GM12801 (cell line): ENCODE measurements at regions not wholly inside any gene's neighbourhood (a gene's known extent, or its start where the extent isn't known, plus 50 kb on each side); places are given as distances from the start of the nearest gene placed in this dataset.

Experiments
- TF ChIP-seq, protein P1 (sequence below): IDR thresholded peaks from one replicate; pipeline ENCODE4 v1.5.1; 2011; ENCODE audit warnings: control low read depth; ENCODE audit not compliant: insufficient read length; ENCODE audit errors: extremely low read depth

DNA sequence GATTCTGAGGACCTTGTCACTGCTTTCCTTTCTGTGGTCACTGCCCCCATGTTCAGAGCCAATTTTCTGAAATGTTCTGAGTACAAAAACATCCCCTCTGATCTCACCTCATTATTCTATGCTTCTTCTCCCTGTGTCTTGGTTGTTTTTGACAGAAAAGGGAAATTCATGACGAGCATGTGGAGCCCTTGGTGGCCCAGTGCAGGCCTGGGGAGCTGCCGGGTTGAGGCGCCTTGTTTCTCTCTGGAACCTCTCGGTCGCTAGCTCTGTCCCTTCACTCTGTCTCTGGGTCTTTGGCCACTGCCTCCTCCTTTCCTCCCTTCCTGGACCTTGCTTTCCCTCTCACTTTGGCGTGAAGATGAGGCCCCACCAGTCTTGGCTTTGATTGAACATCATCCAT lies 63.0 kb upstream of the THY1 start:
- TF ChIP-seq, protein P1, sequence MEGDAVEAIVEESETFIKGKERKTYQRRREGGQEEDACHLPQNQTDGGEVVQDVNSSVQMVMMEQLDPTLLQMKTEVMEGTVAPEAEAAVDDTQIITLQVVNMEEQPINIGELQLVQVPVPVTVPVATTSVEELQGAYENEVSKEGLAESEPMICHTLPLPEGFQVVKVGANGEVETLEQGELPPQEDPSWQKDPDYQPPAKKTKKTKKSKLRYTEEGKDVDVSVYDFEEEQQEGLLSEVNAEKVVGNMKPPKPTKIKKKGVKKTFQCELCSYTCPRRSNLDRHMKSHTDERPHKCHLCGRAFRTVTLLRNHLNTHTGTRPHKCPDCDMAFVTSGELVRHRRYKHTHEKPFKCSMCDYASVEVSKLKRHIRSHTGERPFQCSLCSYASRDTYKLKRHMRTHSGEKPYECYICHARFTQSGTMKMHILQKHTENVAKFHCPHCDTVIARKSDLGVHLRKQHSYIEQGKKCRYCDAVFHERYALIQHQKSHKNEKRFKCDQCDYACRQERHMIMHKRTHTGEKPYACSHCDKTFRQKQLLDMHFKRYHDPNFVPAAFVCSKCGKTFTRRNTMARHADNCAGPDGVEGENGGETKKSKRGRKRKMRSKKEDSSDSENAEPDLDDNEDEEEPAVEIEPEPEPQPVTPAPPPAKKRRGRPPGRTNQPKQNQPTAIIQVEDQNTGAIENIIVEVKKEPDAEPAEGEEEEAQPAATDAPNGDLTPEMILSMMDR = no peak

GRCh38 chr11:119484741-119485605 lies 62.0 kb upstream of the THY1 start:
- TF ChIP-seq, protein P1 = no peak

- TF ChIP-seq, protein P1 = no peak
These were observed 61.0 kb upstream of the THY1 start for GRCh38 chr11:119483881-119484371.

- TF ChIP-seq, protein P1 = no peak
These were observed 60.4 kb upstream of the THY1 start for GRCh38 chr11:119483341-119483880.

DNA sequence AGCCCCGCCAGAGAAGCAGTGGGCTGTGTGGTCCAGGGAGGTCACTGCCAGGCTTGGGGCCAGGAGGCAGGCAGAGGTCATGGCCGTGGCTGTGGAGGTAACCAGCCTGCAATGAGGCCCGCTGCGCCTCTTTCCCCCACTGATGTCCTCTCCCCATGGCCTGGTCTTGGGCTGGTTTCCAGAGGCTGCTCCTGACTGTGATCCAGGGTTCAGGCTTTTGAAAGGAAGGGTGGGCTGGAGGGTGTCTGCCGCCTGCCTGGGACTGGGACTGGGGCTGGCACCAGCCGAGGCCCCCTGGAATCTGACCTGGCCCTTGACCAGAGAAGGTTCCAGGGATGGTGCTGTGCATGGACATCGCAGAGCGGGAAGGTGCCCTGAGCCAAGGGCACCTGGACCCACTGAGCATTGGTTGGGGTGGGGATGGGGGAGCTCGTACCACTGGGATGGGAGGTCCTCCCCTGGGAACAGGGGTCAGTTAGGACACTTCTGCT lies 59.6 kb upstream of the THY1 start:
- TF ChIP-seq, protein P1 = no peak

DNA sequence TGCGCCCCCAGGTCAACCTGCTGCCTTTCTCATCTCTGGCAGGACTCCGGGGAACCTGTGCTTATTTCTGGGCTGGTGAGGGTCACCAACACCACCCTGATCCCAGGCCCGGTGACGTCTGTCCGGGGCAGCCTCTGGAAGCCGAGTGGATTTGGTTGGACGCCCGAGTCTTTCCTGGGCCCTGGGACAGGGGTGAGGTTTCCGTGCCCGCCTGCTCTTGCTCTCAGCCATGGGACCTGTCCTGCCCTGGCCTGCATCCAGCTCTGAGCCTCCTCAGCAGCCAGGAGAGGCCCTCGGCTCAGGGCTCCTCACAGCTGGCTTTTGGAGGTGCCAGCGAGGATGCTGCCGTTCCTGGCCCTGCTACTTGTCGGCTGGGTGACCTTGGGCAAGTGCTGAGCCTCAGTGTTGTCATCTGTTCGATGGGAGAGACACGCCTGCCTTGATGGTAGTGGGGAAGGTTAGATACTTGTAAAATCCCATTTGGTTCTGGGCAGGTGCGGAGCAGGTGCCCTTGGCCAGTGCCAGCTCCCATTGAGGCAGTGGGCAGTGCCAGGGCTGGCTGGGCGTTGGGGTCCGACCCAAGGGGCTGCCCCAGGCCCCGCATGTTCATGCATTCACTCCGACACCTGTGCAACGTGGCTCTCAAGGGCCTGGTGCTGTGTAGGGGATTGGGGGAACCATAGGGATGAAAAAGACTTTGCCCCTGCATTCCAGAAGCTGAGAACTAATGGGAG lies 58.9 kb upstream of the THY1 start:
- TF ChIP-seq, protein P1 = no peak
